ENCODE measurements at regions not wholly inside any gene's neighbourhood (a gene's known extent, or its start where the extent isn't known, plus 50 kb on each side); places are given as distances from the start of the nearest gene placed in this dataset.

- DNase-seq: no peak
- in situ Hi-C loops (cut with MboI; ENCODE audit: low pct_unique_long_range_greater_than_20kb, low sequenced_read_pairs): no loop called here
Measured at GRCh38 chr2:37582481-37583220, 88.8 kb downstream of the CDC42EP3 start.

DNA sequence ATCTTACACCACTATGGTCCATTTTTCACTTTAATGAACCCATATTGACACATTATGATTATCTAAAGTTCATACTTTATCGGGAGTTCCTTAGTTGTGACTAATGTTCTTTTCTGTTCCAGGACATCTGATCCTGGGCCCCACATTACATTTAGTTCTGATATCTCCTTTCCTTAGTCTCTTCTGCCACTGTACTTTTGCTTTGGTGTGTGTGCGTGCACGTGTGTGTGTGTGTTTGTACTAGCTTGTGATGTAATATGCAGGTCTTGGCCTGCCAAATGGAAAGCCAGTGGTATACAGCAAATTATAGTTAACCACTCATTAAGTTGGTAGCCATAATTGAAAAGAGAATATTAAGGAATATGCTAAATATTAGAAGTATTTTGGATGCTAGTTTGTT is 88.0 kb downstream of the CDC42EP3 start:
- in situ Hi-C loops (cut with MboI; ENCODE audit: low pct_unique_long_range_greater_than_20kb, low sequenced_read_pairs): no loop called here
- no peak for DNase-seq

- DNase-seq: no peak
- in situ Hi-C loops (cut with MboI; ENCODE audit: low pct_unique_long_range_greater_than_20kb, low sequenced_read_pairs): no loop called here
Measured at GRCh38 chr2:37583867-37584266, 87.6 kb downstream of the CDC42EP3 start.

- DNase-seq: no peak
- in situ Hi-C loops (cut with MboI; ENCODE audit: low pct_unique_long_range_greater_than_20kb, low sequenced_read_pairs): no loop called here
Measured at GRCh38 chr2:37585295-37585908, 86.0 kb downstream of the CDC42EP3 start.

- DNase-seq: peak; percentile 34
- in situ Hi-C loops (cut with MboI; ENCODE audit: low pct_unique_long_range_greater_than_20kb, low sequenced_read_pairs): no loop called here
Measured at GRCh38 chr2:37585982-37586621, 85.3 kb downstream of the CDC42EP3 start.

DNA sequence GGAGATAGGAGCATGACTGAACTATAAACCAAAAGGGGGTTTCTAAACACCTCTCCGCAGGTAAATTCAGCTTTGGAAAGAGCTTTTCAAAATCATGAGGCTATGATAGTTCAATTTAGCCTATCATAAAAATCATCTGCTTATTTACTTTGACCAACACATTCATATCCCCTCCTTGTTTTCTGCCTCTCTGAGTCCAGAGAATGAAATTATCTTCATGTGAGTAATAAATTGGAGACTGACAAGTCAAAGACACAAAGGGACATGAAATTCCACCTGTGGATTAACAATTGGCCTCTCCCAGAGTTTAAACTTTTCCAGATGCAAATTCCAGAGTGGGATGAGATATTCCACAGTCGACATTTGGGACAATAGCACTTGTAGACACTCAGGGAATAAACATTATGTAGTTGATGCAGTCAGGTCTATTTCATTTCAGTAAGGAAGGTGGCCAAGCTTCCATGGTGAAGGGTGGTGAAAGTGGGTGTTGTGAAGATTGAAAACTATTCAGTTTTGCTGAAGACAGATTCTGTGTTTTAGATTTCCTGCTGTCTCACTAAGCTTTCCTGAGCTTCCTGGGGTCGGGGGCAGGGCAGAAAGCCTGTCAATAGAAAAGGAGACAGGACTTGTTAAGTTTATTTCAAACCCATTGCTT is 84.7 kb downstream of the CDC42EP3 start:
- in situ Hi-C loops (cut with MboI; ENCODE audit: low pct_unique_long_range_greater_than_20kb, low sequenced_read_pairs): no loop called here

DNA sequence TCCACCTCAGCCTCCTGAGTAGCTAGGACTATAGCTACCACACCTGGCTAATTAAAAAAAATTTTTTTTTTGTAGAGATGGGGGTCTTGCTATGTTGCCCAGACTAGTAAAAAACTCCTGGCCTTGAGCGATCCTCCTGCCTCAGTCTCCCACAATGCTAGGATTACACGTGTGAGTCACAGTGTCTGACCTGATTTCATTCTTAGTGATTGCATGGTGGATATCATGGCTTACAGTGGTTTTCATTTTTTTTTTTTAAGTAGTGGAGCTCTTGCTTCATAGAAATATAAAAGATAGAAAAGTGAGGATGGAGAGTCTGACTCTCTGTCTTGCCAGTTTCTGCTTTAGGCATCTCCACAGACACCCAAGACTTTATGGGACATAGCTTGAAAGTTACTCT is 83.6 kb downstream of the CDC42EP3 start:
- DNase-seq: no peak
- in situ Hi-C loops (cut with MboI; ENCODE audit: low pct_unique_long_range_greater_than_20kb, low sequenced_read_pairs): no loop called here

More for the DNA sequence above, 84.7 kb downstream of the CDC42EP3 start:
- DNase-seq: no peak

DNA sequence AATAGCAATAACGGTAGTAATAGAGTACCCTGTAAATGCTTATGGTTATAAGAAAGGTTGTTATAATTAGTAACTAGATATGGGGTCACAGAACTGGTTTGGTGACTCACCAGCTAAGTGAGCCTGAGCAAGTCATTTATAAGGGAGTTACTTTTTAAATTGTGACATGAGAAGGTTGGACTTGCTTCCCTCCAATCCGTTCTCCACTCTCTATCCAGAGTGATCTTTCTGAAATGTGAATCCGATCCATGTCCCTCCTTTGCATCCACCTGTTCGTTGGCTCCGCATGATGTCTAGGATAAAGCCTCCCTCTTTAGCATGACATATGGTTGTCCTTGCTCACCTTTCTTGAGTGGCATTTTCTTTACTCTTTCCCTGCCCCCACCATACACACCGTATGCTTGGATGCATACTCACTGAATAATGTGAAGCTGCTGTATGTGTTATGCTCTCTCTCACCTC is 83.1 kb downstream of the CDC42EP3 start:
- DNase-seq: no peak
- in situ Hi-C loops (cut with MboI; ENCODE audit: low pct_unique_long_range_greater_than_20kb, low sequenced_read_pairs): no loop called here

- DNase-seq: no peak
- in situ Hi-C loops (cut with MboI; ENCODE audit: low pct_unique_long_range_greater_than_20kb, low sequenced_read_pairs): no loop called here
Measured at GRCh38 chr2:37589298-37589697, 82.1 kb downstream of the CDC42EP3 start.

DNA sequence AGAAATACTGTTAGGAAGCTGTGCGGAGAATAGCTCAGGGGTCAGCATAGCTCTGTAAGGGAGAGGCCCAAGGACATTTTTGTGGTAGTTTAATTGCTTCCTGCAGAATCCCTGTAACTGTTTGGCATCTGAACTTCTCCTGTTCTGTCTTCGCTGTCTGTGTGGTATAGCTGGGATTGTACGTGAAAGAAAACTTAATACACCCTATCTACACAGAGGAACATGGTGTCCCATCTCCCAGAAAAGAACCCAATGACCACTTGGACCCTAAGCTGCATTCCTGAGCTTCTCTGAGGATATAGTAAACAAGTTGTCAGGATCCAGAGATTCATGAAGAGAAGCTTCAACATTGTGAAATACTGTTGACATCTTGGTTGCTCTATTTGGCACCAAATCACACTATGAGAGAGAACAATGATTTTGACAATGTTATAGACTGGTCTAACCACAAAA is 81.3 kb downstream of the CDC42EP3 start:
- in situ Hi-C loops (cut with MboI; ENCODE audit: low pct_unique_long_range_greater_than_20kb, low sequenced_read_pairs): no loop called here

More for the DNA sequence above, 81.3 kb downstream of the CDC42EP3 start:
- DNase-seq: peak; percentile 16
